ENCODE measurements at regions not wholly inside any gene's neighbourhood (a gene's known extent, or its start where the extent isn't known, plus 50 kb on each side); places are given as distances from the start of the nearest gene placed in this dataset.

DNA sequence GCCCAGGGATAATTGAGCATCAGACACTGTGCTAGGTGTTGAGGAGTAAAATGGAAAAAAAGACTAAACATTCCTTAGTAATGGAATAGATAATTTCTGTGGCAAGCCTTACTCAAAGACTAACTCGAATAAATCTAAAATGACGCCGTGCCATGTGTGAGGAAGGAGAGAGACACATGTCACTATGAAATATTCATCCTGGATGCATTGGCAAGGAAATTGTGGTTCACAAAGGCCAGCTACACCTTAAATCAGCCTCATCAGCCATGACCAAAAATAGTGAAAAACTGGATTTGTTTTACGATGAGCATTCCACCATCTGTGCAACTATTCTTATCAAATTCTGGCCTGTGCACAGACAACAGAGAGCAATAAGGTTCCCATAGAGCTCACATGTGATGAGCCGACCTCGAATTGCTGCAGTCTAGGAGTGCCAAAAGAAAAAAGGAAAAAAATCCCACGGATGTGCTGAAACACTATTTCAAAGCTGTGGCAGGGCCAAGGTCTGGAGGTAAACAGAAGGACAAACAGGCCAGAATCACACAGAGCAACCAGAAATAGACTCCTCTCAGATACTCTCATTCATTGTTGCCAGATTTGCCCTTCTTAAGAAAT is 505.7 kb downstream of the EFNB2 start:
- Histone ChIP-seq H4K20me1 (ENCODE audit: insufficient read depth, low read length) (no peaks in the 10 kb centered on the region), H3K27ac (ENCODE audit: low read length) (no peak overlapping the region), H3K4me1 (ENCODE audit: insufficient read depth, low read length) (no peaks in the 10 kb centered on the region), H3K4me3 (ENCODE audit: low read depth in 1 of 2, low read length in 2 of 2) (no peak overlapping the region), H3K4me2 (ENCODE audit: insufficient read depth, low read length) (no peak overlapping the region), H3K27me3 (ENCODE audit: insufficient read depth, low read length, poor library complexity) (no peaks in the 10 kb centered on the region), H3K79me2 (ENCODE audit: insufficient read depth, low read length) (no peaks in the 10 kb centered on the region), H3K9ac (ENCODE audit: low read depth, low read length) (no peak overlapping the region), H3K36me3 (ENCODE audit: insufficient read depth, low read length) (no peaks in the 10 kb centered on the region), H3K9me3 (ENCODE audit: insufficient read depth, low read length, severe bottlenecking) (no peaks in the 10 kb centered on the region), H2AFZ (ENCODE audit: low read depth, low read length) (no peak overlapping the region)
- TF ChIP-seq, protein P1, sequence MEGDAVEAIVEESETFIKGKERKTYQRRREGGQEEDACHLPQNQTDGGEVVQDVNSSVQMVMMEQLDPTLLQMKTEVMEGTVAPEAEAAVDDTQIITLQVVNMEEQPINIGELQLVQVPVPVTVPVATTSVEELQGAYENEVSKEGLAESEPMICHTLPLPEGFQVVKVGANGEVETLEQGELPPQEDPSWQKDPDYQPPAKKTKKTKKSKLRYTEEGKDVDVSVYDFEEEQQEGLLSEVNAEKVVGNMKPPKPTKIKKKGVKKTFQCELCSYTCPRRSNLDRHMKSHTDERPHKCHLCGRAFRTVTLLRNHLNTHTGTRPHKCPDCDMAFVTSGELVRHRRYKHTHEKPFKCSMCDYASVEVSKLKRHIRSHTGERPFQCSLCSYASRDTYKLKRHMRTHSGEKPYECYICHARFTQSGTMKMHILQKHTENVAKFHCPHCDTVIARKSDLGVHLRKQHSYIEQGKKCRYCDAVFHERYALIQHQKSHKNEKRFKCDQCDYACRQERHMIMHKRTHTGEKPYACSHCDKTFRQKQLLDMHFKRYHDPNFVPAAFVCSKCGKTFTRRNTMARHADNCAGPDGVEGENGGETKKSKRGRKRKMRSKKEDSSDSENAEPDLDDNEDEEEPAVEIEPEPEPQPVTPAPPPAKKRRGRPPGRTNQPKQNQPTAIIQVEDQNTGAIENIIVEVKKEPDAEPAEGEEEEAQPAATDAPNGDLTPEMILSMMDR (IDR thresholded peaks at IDR 0.05; ENCODE audit: borderline replicate concordance, extremely low read depth, low read length, poor library complexity, severe bottlenecking) = no peak
- TF ChIP-seq EZH2 (IDR thresholded peaks at IDR 0.05; ENCODE audit: borderline replicate concordance, low read depth, low read length, severe bottlenecking) = no peak
- no peak for DNase-seq
- ATAC-seq (ENCODE audit: insufficient read depth, low read depth) = no peak

DNA sequence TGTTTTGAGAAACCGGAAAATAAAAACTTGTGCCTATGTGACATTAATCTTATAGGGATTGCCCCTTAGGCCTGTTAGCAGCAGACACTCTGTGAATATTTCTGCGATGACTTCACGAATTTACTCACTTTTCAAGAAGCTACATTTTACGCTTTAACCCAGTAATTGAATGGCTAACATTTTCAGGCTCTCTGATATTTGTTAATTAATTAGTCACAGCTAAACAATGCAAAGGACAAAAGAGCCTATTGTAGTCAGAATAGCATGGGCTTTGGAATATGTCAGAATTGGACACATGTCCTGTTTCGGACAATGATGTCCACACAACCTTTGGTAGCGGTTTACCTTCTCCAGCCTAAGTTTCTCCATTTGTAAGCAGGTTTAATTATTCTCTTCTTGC is 506.6 kb downstream of the EFNB2 start:
- no peak for DNase-seq
- ATAC-seq (ENCODE audit: insufficient read depth, low read depth) = no peak
- no peak overlapping the region for H3K4me2 ChIP-seq (ENCODE audit: insufficient read depth, low read length)
- H4K20me1 ChIP-seq (ENCODE audit: insufficient read depth, low read length) = no peaks in the 10 kb centered on the region
- H3K9ac ChIP-seq (ENCODE audit: low read depth, low read length) = no peak overlapping the region
- no peaks in the 10 kb centered on the region for H3K9me3 ChIP-seq (ENCODE audit: insufficient read depth, low read length, severe bottlenecking)
- no peaks in the 10 kb centered on the region for H3K36me3 ChIP-seq (ENCODE audit: insufficient read depth, low read length)
- no peaks in the 10 kb centered on the region for H3K4me1 ChIP-seq (ENCODE audit: insufficient read depth, low read length)
- TF ChIP-seq EZH2 (IDR thresholded peaks at IDR 0.05; ENCODE audit: borderline replicate concordance, low read depth, low read length, severe bottlenecking) = no peak
- no peak overlapping the region for H3K27ac ChIP-seq (ENCODE audit: low read length)
- H3K4me3 ChIP-seq (ENCODE audit: low read depth in 1 of 2, low read length in 2 of 2) = no peak overlapping the region
- no peaks in the 10 kb centered on the region for H3K79me2 ChIP-seq (ENCODE audit: insufficient read depth, low read length)
- no peak overlapping the region for H2AFZ ChIP-seq (ENCODE audit: low read depth, low read length)
- H3K27me3 ChIP-seq (ENCODE audit: insufficient read depth, low read length, poor library complexity) = no peaks in the 10 kb centered on the region

DNA sequence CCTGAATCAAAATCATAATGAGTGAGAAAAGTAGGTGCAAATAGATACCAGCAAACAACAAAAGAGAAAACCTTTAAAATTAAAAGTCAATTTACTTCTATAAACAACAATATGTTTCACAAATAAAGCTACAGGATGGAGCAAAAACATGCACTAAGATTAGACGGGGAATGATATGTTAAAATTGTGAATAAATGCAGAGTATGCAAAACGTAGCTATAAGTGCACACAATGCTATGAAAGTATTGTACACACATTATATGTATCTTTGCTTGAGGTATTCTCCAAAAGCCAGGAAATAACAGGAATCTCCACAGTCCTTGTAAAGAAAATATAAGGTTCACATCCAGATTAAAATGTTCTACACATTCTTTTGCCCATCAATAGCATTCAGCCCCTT is 523.9 kb downstream of the EFNB2 start:
- Histone ChIP-seq H3K9me3 (ENCODE audit: insufficient read depth, low read length, severe bottlenecking) (no peaks in the 10 kb centered on the region), H3K36me3 (ENCODE audit: insufficient read depth, low read length) (no peaks in the 10 kb centered on the region), H3K4me1 (ENCODE audit: insufficient read depth, low read length) (no peaks in the 10 kb centered on the region), H3K27ac (ENCODE audit: low read length) (no peak overlapping the region), H2AFZ (ENCODE audit: low read depth, low read length) (no peak overlapping the region), H3K79me2 (ENCODE audit: insufficient read depth, low read length) (no peaks in the 10 kb centered on the region), H3K4me3 (ENCODE audit: low read depth in 1 of 2, low read length in 2 of 2) (no peak overlapping the region), H4K20me1 (ENCODE audit: insufficient read depth, low read length) (no peaks in the 10 kb centered on the region), H3K9ac (ENCODE audit: low read depth, low read length) (no peak overlapping the region), H3K27me3 (ENCODE audit: insufficient read depth, low read length, poor library complexity) (no peaks in the 10 kb centered on the region), H3K4me2 (ENCODE audit: insufficient read depth, low read length) (no peak overlapping the region)
- TF ChIP-seq, protein P1 (IDR thresholded peaks at IDR 0.05; ENCODE audit: borderline replicate concordance, extremely low read depth, low read length, poor library complexity, severe bottlenecking) = no peak
- no peak for TF ChIP-seq EZH2 (IDR thresholded peaks at IDR 0.05; ENCODE audit: borderline replicate concordance, low read depth, low read length, severe bottlenecking)
- DNase-seq (no peak), ATAC-seq (ENCODE audit: insufficient read depth, low read depth) (no peak)

DNA sequence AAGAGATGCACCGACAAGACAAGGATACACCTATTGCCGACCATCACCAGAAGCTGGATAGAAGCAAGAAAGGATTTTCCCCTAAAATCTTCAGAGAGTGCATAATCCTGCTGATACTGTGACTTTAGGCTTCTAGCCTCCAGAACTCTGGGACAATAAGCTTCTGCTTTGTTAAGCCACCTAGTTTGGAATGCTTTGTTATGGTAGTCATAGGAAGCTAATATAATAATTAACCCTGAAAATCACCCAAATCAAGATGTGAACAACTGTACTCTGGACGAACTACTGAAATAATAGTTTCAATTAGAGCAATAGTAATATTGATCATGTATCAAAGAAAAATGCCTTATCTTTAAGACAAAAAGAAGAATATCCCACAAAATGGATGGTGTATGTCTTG is 524.6 kb downstream of the EFNB2 start:
- H3K9ac ChIP-seq (ENCODE audit: low read depth, low read length) = no peak overlapping the region
- H4K20me1 ChIP-seq (ENCODE audit: insufficient read depth, low read length) = no peaks in the 10 kb centered on the region
- H3K9me3 ChIP-seq (ENCODE audit: insufficient read depth, low read length, severe bottlenecking) = no peaks in the 10 kb centered on the region
- TF ChIP-seq, protein P1 (IDR thresholded peaks at IDR 0.05; ENCODE audit: borderline replicate concordance, extremely low read depth, low read length, poor library complexity, severe bottlenecking) = no peak
- TF ChIP-seq EZH2 (IDR thresholded peaks at IDR 0.05; ENCODE audit: borderline replicate concordance, low read depth, low read length, severe bottlenecking) = no peak
- H2AFZ ChIP-seq (ENCODE audit: low read depth, low read length) = peak overlapping the region; percentile 17
- no peaks in the 10 kb centered on the region for H3K79me2 ChIP-seq (ENCODE audit: insufficient read depth, low read length)
- H3K27ac ChIP-seq (ENCODE audit: low read length) = no peak overlapping the region
- ATAC-seq (ENCODE audit: insufficient read depth, low read depth) (no peak), DNase-seq (no peak)
- no peak overlapping the region for H3K4me2 ChIP-seq (ENCODE audit: insufficient read depth, low read length)
- no peaks in the 10 kb centered on the region for H3K4me1 ChIP-seq (ENCODE audit: insufficient read depth, low read length)
- no peaks in the 10 kb centered on the region for H3K36me3 ChIP-seq (ENCODE audit: insufficient read depth, low read length)
- H3K27me3 ChIP-seq (ENCODE audit: insufficient read depth, low read length, poor library complexity) = no peaks in the 10 kb centered on the region
- no peak overlapping the region for H3K4me3 ChIP-seq (ENCODE audit: low read depth in 1 of 2, low read length in 2 of 2)
